Activated CD4-positive, alpha-beta T cell treated with anti-CD3 and anti-CD28 coated beads, Interleukin-2, amount 10 ng/mL, durations not matched to agents 24 days and 14 days (primary cell): ENCODE measurements at regions not wholly inside any gene's neighbourhood (a gene's known extent, or its start where the extent isn't known, plus 50 kb on each side); places are given as distances from the start of the nearest gene placed in this dataset.

Source experiments
- DNase-seq: peaks from one replicate; pipeline ENCODE4 v3.0.0; 2022
- H3K27ac Mint-ChIP-seq: one replicate; pipeline ENCODE4 v1.8.0; 2022; ENCODE audit warnings: mild to moderate bottlenecking, mixed read lengths
- H3K27me3 Mint-ChIP-seq: one replicate; pipeline ENCODE4 v1.8.0; 2022; ENCODE audit warnings: mixed read lengths
- H3K36me3 Mint-ChIP-seq: one replicate; pipeline ENCODE4 v1.8.0; 2022; ENCODE audit warnings: low read depth, mild to moderate bottlenecking, mixed read lengths
- H3K4me1 Mint-ChIP-seq: one replicate; pipeline ENCODE4 v1.8.0; 2021; ENCODE audit warnings: mixed read lengths
- H3K4me3 Mint-ChIP-seq: one replicate; pipeline ENCODE4 v1.8.0; 2022; ENCODE audit warnings: mild to moderate bottlenecking, moderate library complexity, mixed read lengths
- H3K9me3 Mint-ChIP-seq: one replicate; pipeline ENCODE4 v1.8.0; 2021; ENCODE audit warnings: mixed read lengths
- intact Hi-C: fragments of 100-400 bp; cut with micrococcal nuclease; formaldehyde crosslinking; loops from one replicate; pipeline ENCODE4 v1.15.1; 2023

DNA sequence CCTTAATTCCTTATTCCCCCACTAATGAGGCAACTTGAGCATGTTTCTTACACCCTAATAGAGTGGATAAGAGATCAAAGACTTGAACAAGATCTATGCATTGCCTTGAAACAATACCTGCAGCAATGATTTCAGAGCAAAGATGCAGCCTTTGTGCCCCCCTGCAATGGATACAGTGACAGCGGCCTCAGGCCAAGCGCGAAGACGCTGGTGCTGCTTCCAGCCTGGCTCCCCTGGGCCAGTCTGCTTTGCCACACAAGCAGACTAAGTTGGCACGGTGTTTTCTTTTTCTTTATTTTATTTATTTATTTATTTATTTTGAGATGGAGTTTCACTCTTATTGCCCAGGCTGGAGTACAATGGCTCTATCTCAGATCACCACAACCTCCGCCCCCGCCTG lies 179.8 kb upstream of the S1PR3 start:
- H3K36me3 Mint-ChIP-seq, result no peaks in the 10 kb centered on the region
- intact Hi-C loops, result no loop called here
- H3K27ac Mint-ChIP-seq, result no peak overlapping the region
- DNase-seq, result no peak
- H3K4me1 Mint-ChIP-seq, result no peaks in the 10 kb centered on the region
- H3K27me3 Mint-ChIP-seq, result peaks cover 11% of the 10 kb centered on the region
- no peak overlapping the region for H3K4me3 Mint-ChIP-seq
- no peaks in the 10 kb centered on the region for H3K9me3 Mint-ChIP-seq

GRCh38 chr9:88812938-88813637 lies 178.2 kb upstream of the S1PR3 start:
- H3K36me3 Mint-ChIP-seq, result no peaks in the 10 kb centered on the region
- H3K9me3 Mint-ChIP-seq, result no peaks in the 10 kb centered on the region
- H3K27ac Mint-ChIP-seq, result no peak overlapping the region
- no peak overlapping the region for H3K4me3 Mint-ChIP-seq
- no peak for DNase-seq
- intact Hi-C loops, result no loop called here
- H3K27me3 Mint-ChIP-seq, result peaks cover 13% of the 10 kb centered on the region
- H3K4me1 Mint-ChIP-seq, result no peaks in the 10 kb centered on the region

- Mint-ChIP-seq H3K4me1 (no peaks in the 10 kb centered on the region), H3K27me3 (peaks cover 13% of the 10 kb centered on the region), H3K4me3 (no peak overlapping the region), H3K27ac (no peak overlapping the region), H3K9me3 (no peaks in the 10 kb centered on the region), H3K36me3 (no peaks in the 10 kb centered on the region)
- no peak for DNase-seq
- intact Hi-C loops, result no loop called here
Observed at GRCh38 chr9:88813638-88814209, 177.5 kb upstream of the S1PR3 start.

DNA sequence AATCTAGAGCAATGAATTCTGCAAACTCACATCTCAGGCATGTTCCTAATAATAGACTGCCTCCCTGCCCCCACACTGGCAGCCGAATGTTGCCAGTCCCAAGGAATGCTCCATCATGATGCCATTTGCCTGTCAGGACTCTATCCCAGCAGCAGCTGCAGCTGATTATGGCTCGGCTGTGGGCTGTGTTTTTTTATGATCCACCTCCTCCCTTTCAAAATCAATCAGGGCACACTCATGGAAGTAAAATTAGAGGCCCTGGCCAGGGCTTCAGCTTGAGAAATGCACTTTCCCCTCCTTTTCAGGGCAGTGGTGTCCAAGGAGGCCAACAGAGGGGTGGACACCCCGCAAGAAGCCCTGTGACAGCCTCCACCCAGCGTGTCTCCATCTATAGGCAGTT lies 176.7 kb upstream of the S1PR3 start:
- Mint-ChIP-seq H3K27ac (no peak overlapping the region), H3K36me3 (no peaks in the 10 kb centered on the region), H3K4me1 (no peaks in the 10 kb centered on the region), H3K27me3 (peaks cover 13% of the 10 kb centered on the region), H3K9me3 (no peaks in the 10 kb centered on the region), H3K4me3 (no peak overlapping the region)
- intact Hi-C loops, result no loop called here
- DNase-seq, result no peak

DNA sequence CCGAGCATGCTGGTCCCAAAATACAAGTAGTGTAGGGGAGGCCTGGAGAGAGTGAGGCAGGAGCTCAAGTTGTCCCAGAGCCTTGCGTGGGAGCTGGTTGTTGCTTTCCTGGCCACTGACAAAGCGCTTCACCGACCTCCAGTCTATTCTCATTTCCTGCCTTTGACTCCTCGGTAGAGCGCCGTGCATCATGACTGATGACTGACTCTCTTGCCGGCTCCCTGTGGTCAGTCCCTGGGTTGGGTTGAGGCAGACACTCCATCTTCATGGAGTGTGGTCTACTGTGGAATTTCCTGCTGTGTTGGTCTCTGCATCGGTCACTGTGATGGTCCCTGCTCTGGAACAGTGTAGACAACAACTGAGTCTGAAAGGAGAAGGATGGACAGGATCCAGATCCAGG lies 175.1 kb upstream of the S1PR3 start:
- Mint-ChIP-seq H3K4me3 (no peak overlapping the region), H3K4me1 (no peaks in the 10 kb centered on the region), H3K9me3 (no peaks in the 10 kb centered on the region), H3K36me3 (no peaks in the 10 kb centered on the region), H3K27me3 (peaks cover 13% of the 10 kb centered on the region), H3K27ac (no peak overlapping the region)
- intact Hi-C loops, result no loop called here
- DNase-seq, result no peak

DNA sequence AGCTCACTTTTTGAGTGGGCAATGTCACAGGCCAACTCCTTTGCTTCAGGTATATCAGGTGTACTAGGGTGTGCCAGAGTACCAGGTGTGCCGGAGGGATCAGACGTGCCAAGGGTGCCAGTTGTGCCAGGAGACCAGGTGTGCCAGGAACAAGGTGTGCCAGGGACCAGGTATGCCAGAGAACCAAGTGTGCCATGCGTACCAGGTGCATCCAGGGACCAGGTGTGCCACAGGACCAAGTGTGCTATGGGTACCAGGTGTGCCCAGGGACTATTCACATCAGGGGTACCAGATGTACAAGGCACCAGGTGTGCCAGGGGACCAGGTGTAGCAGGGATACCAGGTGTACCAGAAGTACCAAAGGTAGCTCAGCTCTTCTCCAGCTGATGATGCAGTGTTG lies 174.7 kb upstream of the S1PR3 start:
- Mint-ChIP-seq H3K36me3 (no peaks in the 10 kb centered on the region), H3K9me3 (no peaks in the 10 kb centered on the region), H3K27ac (no peak overlapping the region), H3K4me1 (no peaks in the 10 kb centered on the region), H3K27me3 (peaks cover 13% of the 10 kb centered on the region), H3K4me3 (no peak overlapping the region)
- intact Hi-C loops, result no loop called here
- DNase-seq, result no peak

- DNase-seq, result no peak
- H3K9me3 Mint-ChIP-seq, result no peaks in the 10 kb centered on the region
- no peaks in the 10 kb centered on the region for H3K4me1 Mint-ChIP-seq
- H3K27ac Mint-ChIP-seq, result no peak overlapping the region
- H3K4me3 Mint-ChIP-seq, result no peak overlapping the region
- H3K36me3 Mint-ChIP-seq, result no peaks in the 10 kb centered on the region
- intact Hi-C loops, result no loop called here
- peaks cover 13% of the 10 kb centered on the region for H3K27me3 Mint-ChIP-seq
Observed at GRCh38 chr9:88817628-88818027, 173.6 kb upstream of the S1PR3 start.

- intact Hi-C loops, result no loop called here
- Mint-ChIP-seq H3K4me3 (no peak overlapping the region), H3K27me3 (peaks cover 17% of the 10 kb centered on the region), H3K4me1 (no peaks in the 10 kb centered on the region), H3K27ac (no peak overlapping the region), H3K9me3 (peaks cover 3% of the 10 kb centered on the region), H3K36me3 (peaks cover 1% of the 10 kb centered on the region)
- no peak for DNase-seq
Observed at GRCh38 chr9:88818495-88819201, 172.6 kb upstream of the S1PR3 start.

DNA sequence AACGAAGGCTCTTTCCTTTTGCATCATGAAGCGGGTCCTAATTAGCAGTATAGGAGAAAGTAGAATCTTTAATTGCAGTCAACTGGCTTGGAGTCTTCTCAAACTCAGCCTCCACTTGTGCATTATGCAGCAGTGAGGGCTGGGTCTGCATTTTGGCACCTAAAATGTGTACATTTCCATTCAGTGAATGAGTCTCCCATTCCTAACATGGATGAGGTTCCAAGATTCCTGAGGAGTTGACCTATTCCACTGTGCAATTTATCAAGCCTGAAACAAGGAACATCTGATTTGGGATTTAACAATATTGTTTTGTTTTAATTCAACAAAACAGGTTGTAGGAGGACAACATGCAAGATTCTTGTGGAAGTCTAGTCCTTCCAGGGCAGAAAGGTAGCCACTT lies 171.8 kb upstream of the S1PR3 start:
- Mint-ChIP-seq H3K27ac (no peak overlapping the region), H3K4me1 (no peaks in the 10 kb centered on the region), H3K36me3 (peaks cover 1% of the 10 kb centered on the region), H3K27me3 (peaks cover 17% of the 10 kb centered on the region), H3K4me3 (no peak overlapping the region), H3K9me3 (peaks cover 3% of the 10 kb centered on the region)
- no peak for DNase-seq
- intact Hi-C loops, result no loop called here

DNA sequence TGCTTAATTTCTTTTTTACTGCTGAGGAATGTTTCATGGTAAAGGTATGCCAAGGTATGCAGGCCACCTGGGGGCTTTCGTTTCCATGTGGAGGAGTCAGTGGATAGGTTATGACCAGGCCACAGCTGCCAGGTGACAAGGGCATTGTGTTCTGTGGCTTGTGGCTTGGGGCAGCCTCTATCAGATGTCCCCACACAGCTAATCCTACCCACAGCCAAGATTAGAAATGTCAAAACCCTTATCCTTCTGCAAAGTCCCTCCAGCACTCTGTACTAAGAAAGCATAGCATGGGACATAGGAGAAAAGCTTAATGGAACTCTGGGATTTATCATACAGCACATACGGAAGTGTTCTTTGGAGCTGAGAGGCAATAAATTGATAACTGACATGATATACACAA lies 171.2 kb upstream of the S1PR3 start:
- DNase-seq, result no peak
- H3K27ac Mint-ChIP-seq, result no peak overlapping the region
- H3K36me3 Mint-ChIP-seq, result peaks cover 1% of the 10 kb centered on the region
- H3K4me1 Mint-ChIP-seq, result no peaks in the 10 kb centered on the region
- H3K4me3 Mint-ChIP-seq, result no peak overlapping the region
- intact Hi-C loops, result no loop called here
- H3K9me3 Mint-ChIP-seq, result peaks cover 3% of the 10 kb centered on the region
- peaks cover 12% of the 10 kb centered on the region for H3K27me3 Mint-ChIP-seq

- intact Hi-C loops, result no loop called here
- no peak overlapping the region for H3K27ac Mint-ChIP-seq
- H3K36me3 Mint-ChIP-seq, result peaks cover 1% of the 10 kb centered on the region
- peaks cover 10% of the 10 kb centered on the region for H3K27me3 Mint-ChIP-seq
- H3K4me3 Mint-ChIP-seq, result no peak overlapping the region
- H3K9me3 Mint-ChIP-seq, result peaks cover 3% of the 10 kb centered on the region
- H3K4me1 Mint-ChIP-seq, result no peaks in the 10 kb centered on the region
- DNase-seq, result no peak
Observed at GRCh38 chr9:88821033-88821745, 170.1 kb upstream of the S1PR3 start.

DNA sequence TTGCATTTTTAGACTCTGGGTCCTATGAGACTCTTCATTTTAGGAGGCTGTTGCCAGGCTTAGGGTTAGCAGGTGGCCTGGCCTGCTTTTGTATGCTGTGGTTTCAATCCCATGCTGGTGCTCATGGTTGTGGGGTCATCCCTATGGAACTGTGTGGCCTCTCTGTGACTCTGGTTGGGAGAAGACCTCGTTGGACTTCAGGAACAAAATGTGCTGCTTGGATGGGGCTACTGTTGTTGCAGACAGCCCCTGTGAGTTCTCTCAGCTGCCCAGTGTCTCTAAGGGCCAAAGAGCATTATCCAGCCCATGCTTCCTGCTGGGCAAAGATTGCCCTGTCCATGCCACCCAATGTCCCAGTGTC lies 169.5 kb upstream of the S1PR3 start:
- Mint-ChIP-seq H3K27me3 (peaks cover 14% of the 10 kb centered on the region), H3K4me3 (no peak overlapping the region), H3K9me3 (peaks cover 3% of the 10 kb centered on the region), H3K4me1 (no peaks in the 10 kb centered on the region), H3K36me3 (peaks cover 1% of the 10 kb centered on the region), H3K27ac (no peak overlapping the region)
- no peak for DNase-seq
- intact Hi-C loops, result no loop called here

- Mint-ChIP-seq H3K9me3 (peaks cover 3% of the 10 kb centered on the region), H3K4me3 (no peak overlapping the region), H3K27ac (no peak overlapping the region), H3K36me3 (peaks cover 1% of the 10 kb centered on the region), H3K27me3 (peaks cover 21% of the 10 kb centered on the region), H3K4me1 (no peaks in the 10 kb centered on the region)
- DNase-seq, result no peak
- intact Hi-C loops, result no loop called here
Observed at GRCh38 chr9:88824711-88825110, 166.6 kb upstream of the S1PR3 start.

DNA sequence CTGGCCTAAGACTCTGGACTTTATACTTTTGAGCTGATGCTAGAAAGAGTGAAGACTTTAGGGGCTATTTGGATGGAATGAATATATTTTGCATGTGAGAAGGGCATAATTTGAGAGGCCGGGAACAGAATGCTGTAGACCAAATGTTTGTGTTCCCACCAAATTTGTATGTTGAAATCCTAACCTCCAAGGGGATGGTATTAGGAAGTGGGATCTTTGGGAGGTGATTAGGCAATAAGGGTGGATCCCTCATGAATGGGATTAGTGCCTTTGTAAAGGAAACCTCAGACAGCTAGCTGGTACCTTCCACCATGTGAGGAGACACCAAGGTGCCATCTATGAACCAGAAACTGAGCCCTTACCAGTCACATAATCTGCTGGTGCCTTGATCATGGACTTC lies 165.1 kb upstream of the S1PR3 start:
- H3K4me1 Mint-ChIP-seq, result no peaks in the 10 kb centered on the region
- peaks cover 1% of the 10 kb centered on the region for H3K36me3 Mint-ChIP-seq
- intact Hi-C loops, result no loop called here
- no peak overlapping the region for H3K4me3 Mint-ChIP-seq
- no peak overlapping the region for H3K27ac Mint-ChIP-seq
- DNase-seq, result no peak
- H3K9me3 Mint-ChIP-seq, result peaks cover 3% of the 10 kb centered on the region
- peaks cover 28% of the 10 kb centered on the region for H3K27me3 Mint-ChIP-seq
